GM06990 (cell line): ENCODE measurements at regions not wholly inside any gene's neighbourhood (a gene's known extent, or its start where the extent isn't known, plus 50 kb on each side); places are given as distances from the start of the nearest gene placed in this dataset.

Experiments
- DNase-seq: peaks from one replicate; pipeline ENCODE4 v3.0.0-alpha.2; 2011; ENCODE audit not compliant: insufficient read length; ENCODE audit errors: extremely low read depth
- H3K27me3 ChIP-seq: replicated peaks from 2 replicates; pipeline ENCODE4 v1.6.0; 2011; ENCODE audit warnings: low read length; ENCODE audit not compliant: control insufficient read depth, insufficient read depth
- H3K36me3 ChIP-seq: 2 replicates; pipeline ENCODE4 v1.5.1; 2011; ENCODE audit warnings: low read length; ENCODE audit not compliant: control insufficient read depth, insufficient read depth
- H3K4me3 ChIP-seq: replicated peaks from 2 replicates; pipeline ENCODE4 v1.5.1; 2011; ENCODE audit warnings: low read depth, mild to moderate bottlenecking, control low read depth, low read length
- CTCF ChIP-seq: IDR thresholded peaks from 2 replicates; pipeline ENCODE4 v1.5.1; 2011; ENCODE audit warnings: low read length, control low read depth, mild to moderate bottlenecking, inconsistent platforms; ENCODE audit not compliant: insufficient read depth, poor library complexity, severe bottlenecking

GRCh38 chr16:6160871-6161270 is 1063.3 kb upstream of the EEF2KMT start:
- no peak for DNase-seq
- no peaks in the 10 kb centered on the region for H3K36me3 ChIP-seq
- no peak overlapping the region for H3K4me3 ChIP-seq
- TF ChIP-seq CTCF: no peak
- H3K27me3 ChIP-seq: no peaks in the 10 kb centered on the region

- no peaks in the 10 kb centered on the region for H3K36me3 ChIP-seq
- no peak overlapping the region for H3K4me3 ChIP-seq
- no peak for DNase-seq
- H3K27me3 ChIP-seq: no peaks in the 10 kb centered on the region
- no peak for TF ChIP-seq CTCF
Measured at GRCh38 chr16:6160303-6160702, 1062.7 kb upstream of the EEF2KMT start.

- no peak for DNase-seq
- no peak for TF ChIP-seq CTCF
- Histone ChIP-seq H3K4me3 (no peak overlapping the region), H3K27me3 (no peaks in the 10 kb centered on the region), H3K36me3 (no peaks in the 10 kb centered on the region)
Measured at GRCh38 chr16:6157806-6158205, 1060.2 kb upstream of the EEF2KMT start.

GRCh38 chr16:6155271-6155670 is 1057.7 kb upstream of the EEF2KMT start:
- Histone ChIP-seq H3K4me3 (no peak overlapping the region), H3K27me3 (no peaks in the 10 kb centered on the region), H3K36me3 (no peaks in the 10 kb centered on the region)
- DNase-seq: no peak
- no peak for TF ChIP-seq CTCF

- no peaks in the 10 kb centered on the region for H3K36me3 ChIP-seq
- no peaks in the 10 kb centered on the region for H3K27me3 ChIP-seq
- no peak for DNase-seq
- no peak overlapping the region for H3K4me3 ChIP-seq
- no peak for TF ChIP-seq CTCF
Measured at GRCh38 chr16:6153901-6154300, 1056.3 kb upstream of the EEF2KMT start.

- Histone ChIP-seq H3K36me3 (no peaks in the 10 kb centered on the region), H3K27me3 (no peaks in the 10 kb centered on the region), H3K4me3 (no peak overlapping the region)
- TF ChIP-seq CTCF: no peak
- DNase-seq: no peak
Measured at GRCh38 chr16:6149031-6149430, 1051.4 kb upstream of the EEF2KMT start.
